ENCODE measurements at regions not wholly inside any gene's neighbourhood (a gene's known extent, or its start where the extent isn't known, plus 50 kb on each side); places are given as distances from the start of the nearest gene placed in this dataset.

- TF ChIP-seq POLR2A (IDR thresholded peaks at IDR 0.05) (no peak), CTCF (IDR thresholded peaks at IDR 0.05 in 8 of 11, conservative IDR thresholded peaks at IDR 0.05 in 3 of 11) (no peak), POLR2AphosphoS5 (IDR thresholded peaks at IDR 0.05) (no peak)
Observed at GRCh38 chr3:78046566-78046965, 1006.7 kb downstream of the ROBO2 start.
